SIG-M5 treated with dmso at 0.1 percent for 504 hours (cell line): ENCODE measurements at regions not wholly inside any gene's neighbourhood (a gene's known extent, or its start where the extent isn't known, plus 50 kb on each side); places are given as distances from the start of the nearest gene placed in this dataset.
"Not testable (repeated sequence)": the region's sequence is repeated elsewhere in the genome, so short reads cannot be mapped to it uniquely, and the experiment has no call there.

Source experiments
- DNase-seq: peaks from one replicate; lab custom pipeline; 2025; ENCODE audit not compliant: unreplicated experiment; lab: John Stamatoyannopoulos, UW

DNA sequence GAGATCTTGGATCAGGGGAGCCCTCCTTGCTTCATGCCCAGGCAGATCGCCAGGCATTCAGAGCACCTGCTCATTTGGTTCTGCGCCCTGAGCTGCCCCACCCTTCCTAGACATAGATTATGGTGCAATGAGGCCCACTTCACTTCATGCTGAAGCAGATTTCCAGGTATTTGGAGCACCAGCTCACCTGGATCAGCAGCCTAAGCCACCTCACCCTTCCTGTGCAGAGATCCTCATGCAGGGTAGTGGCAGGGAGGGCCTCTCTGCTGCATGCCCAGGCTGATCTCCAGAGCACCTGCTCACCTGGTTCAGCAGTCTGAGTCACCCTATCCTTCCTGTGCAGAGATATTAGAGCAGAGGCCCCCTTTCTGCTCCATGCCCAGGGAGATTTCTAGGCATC is 1966.1 kb downstream of the PCDH9 start:
- DNase-seq, result no peak

DNA sequence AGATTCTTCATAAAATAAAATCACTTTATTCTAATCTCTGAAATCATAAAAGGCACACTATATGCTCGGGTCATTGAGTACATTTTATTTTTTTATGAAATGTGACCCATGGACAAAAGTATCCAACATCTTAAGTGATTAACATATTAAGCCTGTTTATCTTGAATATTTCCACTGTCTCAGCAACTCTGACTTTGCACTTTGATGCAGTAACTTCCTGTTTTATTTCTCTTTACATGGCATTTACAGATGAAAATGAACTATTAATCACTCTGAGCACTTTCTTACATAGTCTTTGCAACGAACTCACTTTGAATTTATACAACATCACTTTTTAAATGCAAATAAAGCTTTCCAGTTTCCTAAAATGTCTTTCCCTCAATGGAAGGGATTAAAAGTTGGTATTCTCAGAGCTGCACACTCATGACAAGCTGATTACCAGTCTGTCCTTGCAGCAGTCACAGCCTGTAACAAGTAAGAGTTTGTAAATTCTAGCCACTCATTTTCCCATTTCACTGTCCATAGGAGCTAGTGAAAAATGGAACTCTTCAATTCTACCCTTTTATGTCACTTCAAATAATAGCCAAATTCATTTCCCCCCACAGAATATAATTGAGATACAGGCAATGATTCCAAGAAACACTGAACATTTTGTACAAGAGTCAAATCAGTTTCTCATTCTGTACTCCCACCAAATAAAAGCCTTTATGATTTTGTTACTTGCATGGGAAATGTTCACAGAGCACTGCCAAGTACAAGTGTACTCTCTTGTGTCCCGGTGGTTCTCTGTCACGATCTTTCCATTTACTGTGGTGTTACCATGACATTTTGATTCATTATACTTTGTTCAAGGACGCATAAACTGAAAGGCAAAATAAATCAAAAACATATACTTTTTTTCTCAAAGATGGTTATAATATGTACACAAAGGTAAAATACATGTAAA is 1968.9 kb downstream of the PCDH9 start:
- peak; percentile 12 for DNase-seq

GRCh38 chr13:65240773-65241172 is 1989.4 kb downstream of the PCDH9 start:
- no peak for DNase-seq

- no peak for DNase-seq
These were observed 1993.2 kb downstream of the PCDH9 start for GRCh38 chr13:65236841-65237418.

GRCh38 chr13:65217471-65217995 is 2012.6 kb downstream of the PCDH9 start:
- DNase-seq, result no peak

DNA sequence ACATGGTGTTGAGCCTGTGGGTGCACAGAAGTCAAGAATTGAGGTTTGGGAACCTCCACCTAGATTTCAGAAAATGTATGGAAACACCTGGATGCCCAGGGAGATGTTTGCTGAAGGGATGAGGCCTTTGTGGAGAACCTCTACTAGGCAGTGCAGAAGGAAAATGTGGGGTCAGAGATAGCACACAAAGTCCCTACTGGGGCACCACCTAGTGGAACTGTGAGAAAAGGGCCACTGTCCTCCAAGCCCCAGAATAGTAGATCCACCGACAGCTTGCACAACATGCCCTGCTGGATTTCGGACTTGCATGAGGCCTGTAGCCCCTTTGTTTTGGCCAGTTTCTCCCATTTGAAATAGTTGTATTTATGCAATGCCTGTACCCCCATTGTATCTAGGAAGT is 2027.3 kb downstream of the PCDH9 start:
- not testable (repeated sequence) for DNase-seq

DNA sequence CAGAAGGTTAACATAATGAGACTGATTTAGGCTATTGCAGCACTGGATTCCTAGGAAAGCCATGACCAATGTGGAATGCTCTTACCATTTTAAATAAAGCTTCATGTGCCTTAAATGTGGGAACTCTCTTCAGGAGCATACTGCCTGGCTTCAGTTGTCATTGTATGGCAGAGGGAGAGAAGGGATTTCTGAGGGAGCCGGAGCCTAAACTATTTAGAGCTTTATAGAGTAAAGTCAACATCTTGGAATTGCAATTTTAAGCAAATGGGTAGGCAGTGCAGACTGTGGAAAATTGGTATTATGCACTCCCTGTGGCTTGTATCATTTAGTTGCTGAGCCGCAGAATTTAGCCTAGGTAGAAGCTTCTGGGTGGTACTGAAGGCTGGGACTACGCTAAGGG is 2041.4 kb downstream of the PCDH9 start:
- no peak for DNase-seq

- no peak for DNase-seq
These were observed 2062.1 kb downstream of the PCDH9 start for GRCh38 chr13:65168026-65168425.

DNA sequence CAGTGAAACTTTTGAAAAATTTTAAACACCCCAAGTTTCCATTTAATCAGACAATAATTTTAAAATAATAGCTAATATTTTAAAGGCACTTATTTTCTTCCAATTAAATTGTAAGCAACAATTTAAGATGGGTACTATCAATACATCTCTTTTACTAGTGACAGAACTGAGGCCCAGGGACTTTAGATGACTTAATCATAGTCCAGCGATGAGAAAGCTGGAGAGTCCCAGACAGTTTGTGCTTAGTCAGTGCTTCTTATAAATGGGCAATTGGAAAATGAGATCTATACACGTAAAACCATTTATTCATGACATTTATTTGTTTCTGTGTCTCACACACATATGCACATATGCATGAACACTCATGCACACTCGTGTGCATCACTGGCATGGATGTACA is 2063.5 kb downstream of the PCDH9 start:
- no peak for DNase-seq

DNA sequence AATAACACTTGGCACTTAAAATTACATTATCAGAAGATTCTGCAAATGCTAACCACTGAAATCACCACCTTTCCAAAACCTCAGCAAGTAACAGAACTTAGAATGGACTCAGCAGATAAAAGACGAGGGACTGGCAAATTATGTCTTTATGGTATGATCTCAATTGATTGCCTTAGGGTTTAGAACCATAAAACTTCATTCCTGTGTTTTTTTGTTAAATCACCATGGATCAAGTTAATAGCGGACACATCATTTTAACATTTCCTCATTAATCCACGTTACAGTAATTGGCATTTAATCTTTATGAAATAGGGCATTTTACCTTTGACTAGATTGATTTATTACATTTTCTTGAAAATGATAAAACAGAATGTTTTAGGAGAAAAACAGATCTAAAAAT is 2070.3 kb downstream of the PCDH9 start:
- no peak for DNase-seq

DNA sequence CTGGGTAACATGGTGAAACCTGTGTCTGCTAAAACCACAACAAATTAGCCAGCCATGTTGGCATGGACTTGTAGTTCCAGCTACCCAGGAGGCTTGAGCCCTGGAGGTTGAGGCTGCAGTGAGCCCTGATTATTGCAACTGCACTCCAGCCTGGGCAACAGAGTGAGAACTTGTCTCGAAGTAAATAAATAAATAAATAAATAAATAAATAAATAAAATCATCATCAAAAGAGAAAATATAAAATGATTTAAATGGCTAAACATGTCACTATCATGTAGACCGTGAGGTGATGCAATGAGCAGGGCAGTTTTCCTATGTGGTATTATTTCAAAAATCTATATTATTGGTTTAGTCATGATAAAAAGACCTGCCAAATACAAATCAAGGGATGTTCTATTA is 2074.3 kb downstream of the PCDH9 start:
- DNase-seq, result no peak

DNA sequence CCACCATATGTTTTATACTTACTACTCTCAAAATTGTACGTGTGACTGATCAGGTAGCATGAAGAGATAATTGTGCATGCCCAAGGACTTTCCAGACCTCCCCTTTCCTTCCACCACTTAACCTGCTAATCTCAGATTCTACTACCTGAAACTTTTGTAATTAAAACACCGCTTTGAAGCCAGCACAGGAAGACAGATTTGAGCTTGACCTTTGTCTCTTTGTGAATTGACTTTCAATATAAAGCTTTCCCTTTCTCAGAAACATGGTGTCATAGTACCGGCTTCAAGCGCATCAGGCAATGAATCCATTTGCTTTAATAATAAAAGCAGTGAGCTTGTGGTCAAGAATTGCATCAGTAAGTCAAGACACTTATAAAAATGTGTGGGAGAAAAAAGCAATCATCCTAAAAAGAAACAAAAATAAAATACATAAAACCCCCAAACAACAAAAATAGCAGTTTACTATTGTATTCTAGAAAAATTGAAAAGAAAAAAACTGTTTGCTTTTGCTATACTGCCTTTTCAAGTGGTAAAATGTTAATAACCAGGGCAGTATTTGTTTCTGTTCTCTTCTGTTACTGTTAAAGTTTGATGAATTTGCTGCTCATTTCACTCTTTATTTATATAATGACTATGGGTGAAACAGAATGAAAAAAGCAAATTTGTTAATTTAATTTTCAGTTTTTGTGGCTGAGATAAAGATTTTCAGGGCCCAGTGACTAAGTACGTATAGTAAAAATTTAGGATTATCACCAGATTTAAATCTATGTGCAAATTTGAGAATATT is 2075.3 kb downstream of the PCDH9 start:
- DNase-seq, result no peak

- no peak for DNase-seq
These were observed 2080.4 kb downstream of the PCDH9 start for GRCh38 chr13:65149687-65150086.

DNA sequence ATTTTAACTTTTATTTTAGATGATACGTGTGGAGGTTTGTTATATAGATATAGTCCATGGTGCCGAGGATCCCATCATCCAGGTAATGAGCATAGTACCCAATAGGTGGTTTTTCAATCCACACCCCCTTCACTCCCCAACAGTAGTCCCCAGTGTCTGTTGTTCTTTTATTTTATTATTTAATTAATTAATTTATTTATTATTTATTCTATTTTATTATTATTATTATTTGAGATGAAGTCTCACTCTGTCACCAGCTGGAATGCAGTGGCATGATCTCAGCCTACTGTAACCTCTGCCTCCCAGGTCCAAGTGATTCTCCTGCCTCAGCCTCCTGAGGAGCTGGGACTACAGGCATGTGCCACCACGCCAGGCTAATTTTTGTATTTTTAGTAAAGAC is 2086.2 kb downstream of the PCDH9 start:
- DNase-seq, result no peak

- DNase-seq, result no peak
These were observed 2097.0 kb downstream of the PCDH9 start for GRCh38 chr13:65133094-65133493.

GRCh38 chr13:65125236-65125635 is 2104.9 kb downstream of the PCDH9 start:
- no peak for DNase-seq

DNA sequence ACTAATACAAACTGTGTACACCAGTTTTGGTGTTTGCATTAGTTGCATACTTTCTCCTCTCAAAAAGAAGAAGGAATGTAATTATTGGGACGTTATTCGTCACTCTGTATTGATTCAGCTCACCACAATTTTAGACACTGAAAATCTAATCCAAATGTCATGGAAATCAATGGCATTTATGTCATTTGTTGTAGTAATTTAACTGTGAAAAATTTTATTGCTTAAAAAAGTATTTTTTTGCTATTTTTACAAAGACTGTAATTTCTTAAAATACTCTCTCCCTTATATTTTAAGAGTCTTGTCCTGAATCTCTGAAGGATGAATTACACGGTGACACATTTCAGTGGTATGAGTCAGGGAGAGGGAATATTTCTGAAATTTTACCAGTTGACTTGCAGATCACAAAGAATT is 2117.6 kb downstream of the PCDH9 start:
- DNase-seq, result no peak

DNA sequence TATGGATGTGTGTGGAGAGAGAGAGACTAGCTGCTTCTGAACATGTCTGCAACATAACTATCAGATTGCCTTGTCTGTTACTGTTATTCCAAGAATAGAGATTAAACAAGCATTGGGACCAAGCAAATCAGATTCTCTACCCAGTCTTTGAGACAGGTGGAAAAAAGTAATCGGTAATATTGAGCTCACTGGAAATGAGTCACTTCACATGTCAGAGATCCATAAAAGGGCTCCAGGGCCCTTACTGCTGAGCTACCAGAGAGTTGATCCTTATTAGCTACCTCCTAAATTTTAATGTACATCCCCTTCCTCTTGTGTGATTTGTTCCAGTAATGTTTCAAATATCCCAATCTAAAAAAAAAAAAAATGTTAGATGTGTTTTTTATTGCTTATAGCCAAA is 2118.0 kb downstream of the PCDH9 start:
- no peak for DNase-seq

- no peak for DNase-seq
These were observed 2118.9 kb downstream of the PCDH9 start for GRCh38 chr13:65111223-65111622.

DNA sequence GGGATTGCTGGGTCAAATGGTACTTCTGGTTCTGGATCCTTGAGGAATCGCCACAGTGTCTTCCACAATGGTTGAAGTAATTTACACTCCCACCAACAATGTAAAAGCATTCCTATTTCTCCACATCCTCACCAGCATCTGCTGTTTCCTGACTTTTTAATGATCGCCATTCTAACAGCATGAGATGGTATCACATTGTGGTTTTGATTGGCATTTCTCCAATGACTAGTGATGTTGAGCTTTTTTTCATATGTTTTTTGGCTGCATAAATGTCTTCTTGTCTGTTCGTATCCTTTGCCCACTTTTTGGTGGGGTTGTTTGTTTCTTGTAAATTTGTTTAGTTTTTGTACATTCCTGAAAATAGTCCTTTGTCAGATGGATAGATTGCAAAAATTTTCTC is 2125.7 kb downstream of the PCDH9 start:
- DNase-seq, result not testable (repeated sequence)

DNA sequence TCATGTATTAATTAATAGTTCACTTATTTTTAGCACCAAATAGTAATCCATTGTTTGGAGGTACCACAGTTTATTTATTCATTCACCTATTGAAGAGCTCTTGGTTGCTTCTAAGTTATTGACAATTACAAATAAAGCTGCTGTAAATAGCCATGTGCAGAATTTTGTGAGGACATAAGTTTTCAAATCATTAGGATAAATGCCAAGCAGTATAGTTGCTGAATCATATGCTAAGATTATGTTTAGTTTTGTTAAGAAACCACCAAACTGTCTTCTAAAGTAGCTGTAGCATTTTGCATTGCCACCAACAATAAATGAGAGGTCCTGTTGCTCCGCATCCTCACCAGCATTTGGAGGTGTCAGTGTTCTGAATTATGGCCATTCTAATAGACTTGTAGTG is 2126.8 kb downstream of the PCDH9 start:
- DNase-seq, result no peak
